ENCODE measurements at regions not wholly inside any gene's neighbourhood (a gene's known extent, or its start where the extent isn't known, plus 50 kb on each side); places are given as distances from the start of the nearest gene placed in this dataset.

DNA sequence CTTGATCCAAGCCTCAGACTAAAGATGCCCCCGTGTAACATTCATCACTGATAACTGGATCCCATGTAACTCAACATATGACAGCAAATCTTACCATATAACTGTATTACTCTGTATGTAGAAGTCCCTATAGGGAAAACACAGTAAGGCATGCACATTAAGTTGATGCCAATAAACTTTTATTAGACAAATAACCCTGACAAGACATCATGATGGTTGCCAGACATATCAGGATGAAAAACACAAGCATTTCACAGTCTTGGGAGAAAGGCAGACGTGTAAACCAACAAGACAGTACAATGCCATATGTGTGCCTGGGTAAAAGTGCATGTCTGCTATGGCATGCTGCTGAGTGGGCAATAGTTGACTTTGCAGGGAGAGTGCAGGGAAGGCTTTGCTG is 142.2 kb downstream of the HERPUD2 start:
- TF ChIP-seq TAL1 (IDR thresholded peaks at IDR 0.05) (no peak), ZNF324 (CRISPR knock-in tag; IDR thresholded peaks at IDR 0.05) (no peak), MBD2 (IDR thresholded peaks at IDR 0.05; ENCODE audit: borderline replicate concordance, low read depth) (no peak), MYNN (IDR thresholded peaks at IDR 0.05) (no peak), MYNN (CRISPR knock-in tag; IDR thresholded peaks at IDR 0.05) (no peak), ZSCAN32 (CRISPR knock-in tag; IDR thresholded peaks at IDR 0.05) (no peak), POLR2A (conservative IDR thresholded peaks at IDR 0.05) (no peak), HDGF (IDR thresholded peaks at IDR 0.05) (no peak), MTA3 (IDR thresholded peaks at IDR 0.05; ENCODE audit: borderline replicate concordance) (no peak), NFXL1 (CRISPR knock-in tag; IDR thresholded peaks at IDR 0.05) (no peak), HSF4 (CRISPR knock-in tag; IDR thresholded peaks at IDR 0.05; ENCODE audit: borderline replicate concordance) (no peak), CREBBP (IDR thresholded peaks at IDR 0.05; ENCODE audit: low read depth, low read length) (no peak), MEIS2 (IDR thresholded peaks at IDR 0.05; ENCODE audit: partially characterized antibody) (no peak), PRMT5 (CRISPR knock-in tag; IDR thresholded peaks at IDR 0.05) (no peak), GTF2A2 (tag; IDR thresholded peaks at IDR 0.05) (no peak), SOX6 (IDR thresholded peaks at IDR 0.05) (no peak), ZNF551 (CRISPR knock-in tag; IDR thresholded peaks at IDR 0.05) (no peak), PHF20 (IDR thresholded peaks at IDR 0.05; ENCODE audit: partially characterized antibody) (no peak)
- TF ChIP-seq, protein P1, sequence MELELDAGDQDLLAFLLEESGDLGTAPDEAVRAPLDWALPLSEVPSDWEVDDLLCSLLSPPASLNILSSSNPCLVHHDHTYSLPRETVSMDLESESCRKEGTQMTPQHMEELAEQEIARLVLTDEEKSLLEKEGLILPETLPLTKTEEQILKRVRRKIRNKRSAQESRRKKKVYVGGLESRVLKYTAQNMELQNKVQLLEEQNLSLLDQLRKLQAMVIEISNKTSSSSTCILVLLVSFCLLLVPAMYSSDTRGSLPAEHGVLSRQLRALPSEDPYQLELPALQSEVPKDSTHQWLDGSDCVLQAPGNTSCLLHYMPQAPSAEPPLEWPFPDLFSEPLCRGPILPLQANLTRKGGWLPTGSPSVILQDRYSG (tag; conservative IDR thresholded peaks at IDR 0.05; ENCODE audit: low read depth): no peak
- TF ChIP-seq, protein P2, sequence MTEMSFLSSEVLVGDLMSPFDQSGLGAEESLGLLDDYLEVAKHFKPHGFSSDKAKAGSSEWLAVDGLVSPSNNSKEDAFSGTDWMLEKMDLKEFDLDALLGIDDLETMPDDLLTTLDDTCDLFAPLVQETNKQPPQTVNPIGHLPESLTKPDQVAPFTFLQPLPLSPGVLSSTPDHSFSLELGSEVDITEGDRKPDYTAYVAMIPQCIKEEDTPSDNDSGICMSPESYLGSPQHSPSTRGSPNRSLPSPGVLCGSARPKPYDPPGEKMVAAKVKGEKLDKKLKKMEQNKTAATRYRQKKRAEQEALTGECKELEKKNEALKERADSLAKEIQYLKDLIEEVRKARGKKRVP (CRISPR knock-in tag; IDR thresholded peaks at IDR 0.05): no peak
- TF ChIP-seq, protein P3, sequence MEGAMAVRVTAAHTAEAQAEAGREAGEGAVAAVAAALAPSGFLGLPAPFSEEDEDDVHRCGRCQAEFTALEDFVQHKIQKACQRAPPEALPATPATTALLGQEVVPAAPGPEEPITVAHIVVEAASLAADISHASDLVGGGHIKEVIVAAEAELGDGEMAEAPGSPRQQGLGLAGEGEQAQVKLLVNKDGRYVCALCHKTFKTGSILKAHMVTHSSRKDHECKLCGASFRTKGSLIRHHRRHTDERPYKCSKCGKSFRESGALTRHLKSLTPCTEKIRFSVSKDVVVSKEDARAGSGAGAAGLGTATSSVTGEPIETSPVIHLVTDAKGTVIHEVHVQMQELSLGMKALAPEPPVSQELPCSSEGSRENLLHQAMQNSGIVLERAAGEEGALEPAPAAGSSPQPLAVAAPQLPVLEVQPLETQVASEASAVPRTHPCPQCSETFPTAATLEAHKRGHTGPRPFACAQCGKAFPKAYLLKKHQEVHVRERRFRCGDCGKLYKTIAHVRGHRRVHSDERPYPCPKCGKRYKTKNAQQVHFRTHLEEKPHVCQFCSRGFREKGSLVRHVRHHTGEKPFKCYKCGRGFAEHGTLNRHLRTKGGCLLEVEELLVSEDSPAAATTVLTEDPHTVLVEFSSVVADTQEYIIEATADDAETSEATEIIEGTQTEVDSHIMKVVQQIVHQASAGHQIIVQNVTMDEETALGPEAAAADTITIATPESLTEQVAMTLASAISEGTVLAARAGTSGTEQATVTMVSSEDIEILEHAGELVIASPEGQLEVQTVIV (CRISPR knock-in tag; IDR thresholded peaks at IDR 0.05; ENCODE audit: borderline replicate concordance): no peak
- no peak overlapping the region for H3K4me2 ChIP-seq (ENCODE audit: insufficient read depth, low read length)
- H2AFZ ChIP-seq (ENCODE audit: low read depth, low read length): no peak overlapping the region
- ChIA-PET POLR2A (no interaction called here), CTCF (ENCODE audit: low intra/inter-chr PET ratio) (no interaction called here)
- H3K27ac ChIP-seq (ENCODE audit: extremely low read depth, low read depth, low read length): no peak overlapping the region
- H3K4me1 ChIP-seq (replicated peaks in 1 of 2; ENCODE audit: control insufficient read depth in 2 of 2, insufficient read depth in 2 of 2, low read length in 2 of 2): no peaks in the 10 kb centered on the region
- H3K79me2 ChIP-seq (ENCODE audit: control insufficient read depth, insufficient read depth, low read length): no peaks in the 10 kb centered on the region
- no TSS peak for BruUV-seq (replicated peaks)
- 0% methylated on average over 2 of the region's 2 CpGs for WGBS (ENCODE audit: insufficient coverage, low coverage, missing lambda C conversion rate)
- intact Hi-C loops (cut with micrococcal nuclease) (no loop called here), in situ Hi-C loops (cut with MboI) (no loop called here)
- no peaks in the 10 kb centered on the region for H4K20me1 ChIP-seq (replicated peaks; ENCODE audit: control insufficient read depth, insufficient read depth, low read length)
- FAIRE-seq (no peak), DNase-seq (ENCODE audit: extremely low read depth in 1 of 4, low spot score in 3 of 4) (no peak), ATAC-seq (no peak)
- no peaks in the 10 kb centered on the region for H3K9me3 ChIP-seq (replicated peaks; ENCODE audit: control insufficient read depth, insufficient read depth, low read depth, low read length)
- no peak overlapping the region for H3K4me3 ChIP-seq
- H3K9me1 ChIP-seq (ENCODE audit: control insufficient read depth, insufficient read depth, low read length): no peaks in the 10 kb centered on the region
- no peaks in the 10 kb centered on the region for H3K36me3 ChIP-seq (ENCODE audit: control insufficient read depth, insufficient read depth, low read length)
- no peak overlapping the region for H3K9ac ChIP-seq (ENCODE audit: insufficient read depth in 1 of 2, low read depth in 2 of 2, low read length in 2 of 2)
- H3K27me3 ChIP-seq (ENCODE audit: control insufficient read depth in 2 of 2, insufficient read depth in 2 of 2, low read length in 2 of 2): peaks cover 0 to 12% of the 10 kb centered on the region in 2 experiments; a peak in 2 of 5 replicates
